KMS-11 (cell line): ENCODE measurements at regions not wholly inside any gene's neighbourhood (a gene's known extent, or its start where the extent isn't known, plus 50 kb on each side); places are given as distances from the start of the nearest gene placed in this dataset.

Experiments
- H2AFZ ChIP-seq: fragments of 200-600 bp; sonication (generic); 2 replicates; pipeline ENCODE4 v1.6.1; 2016; ENCODE audit warnings: antibody characterized with exemption, mixed run types, low read depth
- H3K27ac ChIP-seq: fragments of 200-600 bp; sonication (generic); 2 replicates; pipeline ENCODE4 v1.6.1; 2016; ENCODE audit warnings: mild to moderate bottlenecking, mixed run types
- H3K27me3 ChIP-seq: fragments of 200-600 bp; sonication (generic); 2 replicates; pipeline ENCODE4 v1.6.1; 2017; ENCODE audit warnings: mild to moderate bottlenecking, low read depth, mixed run types, moderate library complexity; ENCODE audit not compliant: insufficient read depth
- H3K36me3 ChIP-seq: fragments of 200-600 bp; sonication (generic); 2 replicates; pipeline ENCODE4 v1.6.1; 2017; ENCODE audit warnings: mild to moderate bottlenecking, mixed run types; ENCODE audit not compliant: insufficient read depth
- H3K4me1 ChIP-seq: fragments of 200-600 bp; sonication (generic); 2 replicates; pipeline ENCODE4 v1.6.1; 2016; ENCODE audit warnings: mild to moderate bottlenecking, low read depth, mixed run types; ENCODE audit not compliant: poor library complexity, severe bottlenecking
- H3K4me2 ChIP-seq: fragments of 200-600 bp; sonication (generic); 2 replicates; pipeline ENCODE4 v1.7.0; 2016; ENCODE audit warnings: mild to moderate bottlenecking, mixed run types
- H3K4me3 ChIP-seq: fragments of 200-600 bp; sonication (generic); IDR thresholded peaks from 2 replicates; pipeline ENCODE4 v1.6.1; 2017; ENCODE audit warnings: low read depth, low read length, mixed read lengths; ENCODE audit not compliant: insufficient read depth
- H3K79me2 ChIP-seq: fragments of 200-600 bp; sonication (generic); 2 replicates; pipeline ENCODE4 v1.6.1; 2016; ENCODE audit warnings: low read depth, mixed run types; ENCODE audit not compliant: insufficient read depth
- H3K9ac ChIP-seq: fragments of 200-600 bp; sonication (generic); 2 replicates; pipeline ENCODE4 v1.6.1; 2016; ENCODE audit warnings: mild to moderate bottlenecking, mixed run types
- H4K20me1 ChIP-seq: fragments of 200-600 bp; sonication (generic); 2 replicates; pipeline ENCODE4 v1.6.1; 2016; ENCODE audit warnings: mild to moderate bottlenecking, mixed run types; ENCODE audit not compliant: insufficient read depth
- CTCF ChIP-seq: fragments of 200-600 bp; sonication (generic); conservative IDR thresholded peaks from 2 replicates; pipeline ENCODE4 v1.6.1; 2017; ENCODE audit warnings: low read depth, mild to moderate bottlenecking, antibody characterized with exemption, low read length, moderate library complexity, mixed read lengths

- H3K27ac ChIP-seq: no peak overlapping the region
- H2AFZ ChIP-seq: no peak overlapping the region
- no peaks in the 10 kb centered on the region for H3K27me3 ChIP-seq
- no peak for TF ChIP-seq CTCF
- no peaks in the 10 kb centered on the region for H4K20me1 ChIP-seq
- H3K4me2 ChIP-seq: no peak overlapping the region
- H3K4me1 ChIP-seq: peaks cover 8% of the 10 kb centered on the region
- H3K9ac ChIP-seq: no peak overlapping the region
- no peak overlapping the region for H3K4me3 ChIP-seq
- no peaks in the 10 kb centered on the region for H3K79me2 ChIP-seq
- no peaks in the 10 kb centered on the region for H3K36me3 ChIP-seq
Observed at GRCh38 chr9:91059713-91060112, 258.1 kb downstream of the SYK start.

- H3K36me3 ChIP-seq: no peaks in the 10 kb centered on the region
- H3K27ac ChIP-seq: no peak overlapping the region
- no peaks in the 10 kb centered on the region for H3K27me3 ChIP-seq
- H3K9ac ChIP-seq: no peak overlapping the region
- peaks cover 8% of the 10 kb centered on the region for H3K4me1 ChIP-seq
- no peak for TF ChIP-seq CTCF
- H3K4me2 ChIP-seq: no peak overlapping the region
- no peaks in the 10 kb centered on the region for H4K20me1 ChIP-seq
- no peaks in the 10 kb centered on the region for H3K79me2 ChIP-seq
- no peak overlapping the region for H2AFZ ChIP-seq
- H3K4me3 ChIP-seq: no peak overlapping the region
Observed at GRCh38 chr9:91060520-91061343, 259.1 kb downstream of the SYK start.

GRCh38 chr9:91061506-91061905, 259.9 kb downstream of the SYK start:
- TF ChIP-seq CTCF: no peak
- Histone ChIP-seq H3K4me2 (no peak overlapping the region), H2AFZ (no peak overlapping the region), H3K27ac (no peak overlapping the region), H3K79me2 (no peaks in the 10 kb centered on the region), H3K4me3 (no peak overlapping the region), H3K27me3 (no peaks in the 10 kb centered on the region), H3K4me1 (peaks cover 8% of the 10 kb centered on the region), H3K36me3 (no peaks in the 10 kb centered on the region), H3K9ac (no peak overlapping the region), H4K20me1 (no peaks in the 10 kb centered on the region)

- Histone ChIP-seq H3K4me3 (no peak overlapping the region), H3K36me3 (no peaks in the 10 kb centered on the region), H3K27me3 (no peaks in the 10 kb centered on the region), H3K79me2 (no peaks in the 10 kb centered on the region), H4K20me1 (no peaks in the 10 kb centered on the region), H3K4me2 (no peak overlapping the region), H3K4me1 (peaks cover 8% of the 10 kb centered on the region), H3K9ac (no peak overlapping the region), H2AFZ (no peak overlapping the region), H3K27ac (no peak overlapping the region)
- TF ChIP-seq CTCF: no peak
Observed at GRCh38 chr9:91062281-91062680, 260.7 kb downstream of the SYK start.
